Uterus (tissue), 3 donors: ENCODE measurements at regions not wholly inside any gene's neighbourhood (a gene's known extent, or its start where the extent isn't known, plus 50 kb on each side); places are given as distances from the start of the nearest gene placed in this dataset.
A peak's percentile ranks its signal among the peaks of the same experiment; 100 is the strongest.

Source experiments
- DNase-seq, 2 donors: peaks; one replicate each; pipeline ENCODE4 v3.0.0-alpha.2; 2019 to 2020
- H3K27ac ChIP-seq, 2 donors: fragments of 200-600 bp; sonication (generic); 1 replicate in 1 of 2; 2 replicates in 1 of 2; pipeline ENCODE4 v1.5.1; 2016 to 2018
- H3K27me3 ChIP-seq, 2 donors: fragments of 200-600 bp; sonication (generic); one replicate each; pipeline ENCODE4 v1.5.1; 2018 to 2019; ENCODE audit warnings: control low read depth in 1 of 2
- H3K36me3 ChIP-seq, 2 donors: fragments of 200-600 bp; sonication (generic); one replicate each; pipeline ENCODE4 v1.5.1; 2019; ENCODE audit warnings: control low read depth in 1 of 2
- H3K4me1 ChIP-seq, 2 donors: fragments of 200-600 bp; sonication (generic); one replicate each; pipeline ENCODE4 v1.5.1; 2018 to 2019; ENCODE audit warnings: control low read depth in 1 of 2
- H3K4me3 ChIP-seq, 2 donors: fragments of 200-600 bp; sonication (generic); 1 replicate in 1 of 2; 2 replicates in 1 of 2; pipeline ENCODE4 v1.5.1; 2018 to 2019; ENCODE audit warnings: mild to moderate bottlenecking in 1 of 2
- H3K9me3 ChIP-seq, 2 donors: fragments of 200-600 bp; sonication (generic); one replicate each; pipeline ENCODE4 v1.5.1; 2019; ENCODE audit warnings: control low read depth in 1 of 2
- POLR2A ChIP-seq, 2 donors: fragments of 450-650 bp; IDR thresholded peaks; one replicate each; pipeline ENCODE4 v1.6.1; 2016; ENCODE audit warnings: antibody characterized with exemption in 2 of 2, mild to moderate bottlenecking in 1 of 2, moderate library complexity in 1 of 2
- intact Hi-C: fragments of 100-400 bp; cut with DNase I; formaldehyde crosslinking; loops from one replicate; pipeline ENCODE4 v1.15.1; 2023; ENCODE audit warnings: low total_unique reads
- TF ChIP-seq, protein P1 (sequence below), 4 experiments: fragments of 200-600 bp in 2 of 4; fragments of 450-650 bp in 2 of 4; sonication (generic) in 2 of 4; IDR thresholded peaks; one replicate each; pipeline ENCODE4 v1.5.1; 2016 to 2019; ENCODE audit warnings: antibody characterized with exemption in 4 of 4, mild to moderate bottlenecking in 2 of 4, moderate library complexity in 1 of 4
- donor health status: DM: yes; HTN: yes; CAD: no.

DNA sequence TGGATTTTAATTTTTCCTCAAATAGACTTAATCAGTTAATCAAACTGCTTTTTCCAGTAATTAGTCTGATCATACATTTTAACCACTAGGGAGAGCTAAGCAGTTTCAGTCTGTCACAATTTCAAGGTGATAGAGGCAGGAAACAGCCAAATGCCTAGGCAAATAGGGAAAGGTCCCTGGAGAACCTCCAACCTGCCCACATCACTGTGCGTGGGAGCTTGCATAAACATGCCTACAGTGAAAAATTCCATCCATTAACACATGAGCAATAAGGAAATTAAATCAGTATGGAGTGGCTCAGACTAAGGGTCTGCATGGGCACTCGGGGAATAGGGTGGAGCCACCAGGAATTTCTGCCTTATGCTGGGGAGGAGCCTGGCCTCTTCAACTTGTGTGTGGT is 74.6 kb downstream of the AASDHPPT start:
- H3K27me3 ChIP-seq, result no peaks in the 10 kb centered on the region
- intact Hi-C loops, result no loop called here
- no peak for DNase-seq
- H3K27ac ChIP-seq, result no peak overlapping the region
- TF ChIP-seq, protein P1, sequence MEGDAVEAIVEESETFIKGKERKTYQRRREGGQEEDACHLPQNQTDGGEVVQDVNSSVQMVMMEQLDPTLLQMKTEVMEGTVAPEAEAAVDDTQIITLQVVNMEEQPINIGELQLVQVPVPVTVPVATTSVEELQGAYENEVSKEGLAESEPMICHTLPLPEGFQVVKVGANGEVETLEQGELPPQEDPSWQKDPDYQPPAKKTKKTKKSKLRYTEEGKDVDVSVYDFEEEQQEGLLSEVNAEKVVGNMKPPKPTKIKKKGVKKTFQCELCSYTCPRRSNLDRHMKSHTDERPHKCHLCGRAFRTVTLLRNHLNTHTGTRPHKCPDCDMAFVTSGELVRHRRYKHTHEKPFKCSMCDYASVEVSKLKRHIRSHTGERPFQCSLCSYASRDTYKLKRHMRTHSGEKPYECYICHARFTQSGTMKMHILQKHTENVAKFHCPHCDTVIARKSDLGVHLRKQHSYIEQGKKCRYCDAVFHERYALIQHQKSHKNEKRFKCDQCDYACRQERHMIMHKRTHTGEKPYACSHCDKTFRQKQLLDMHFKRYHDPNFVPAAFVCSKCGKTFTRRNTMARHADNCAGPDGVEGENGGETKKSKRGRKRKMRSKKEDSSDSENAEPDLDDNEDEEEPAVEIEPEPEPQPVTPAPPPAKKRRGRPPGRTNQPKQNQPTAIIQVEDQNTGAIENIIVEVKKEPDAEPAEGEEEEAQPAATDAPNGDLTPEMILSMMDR (IDR thresholded peaks at IDR 0.05), result no peak
- TF ChIP-seq POLR2A (IDR thresholded peaks at IDR 0.05), result no peak
- no peak overlapping the region for H3K4me3 ChIP-seq
- no peaks in the 10 kb centered on the region for H3K36me3 ChIP-seq
- no peaks in the 10 kb centered on the region for H3K9me3 ChIP-seq
- H3K4me1 ChIP-seq, result peaks cover 0 to 6% of the 10 kb centered on the region in 2 donors

DNA sequence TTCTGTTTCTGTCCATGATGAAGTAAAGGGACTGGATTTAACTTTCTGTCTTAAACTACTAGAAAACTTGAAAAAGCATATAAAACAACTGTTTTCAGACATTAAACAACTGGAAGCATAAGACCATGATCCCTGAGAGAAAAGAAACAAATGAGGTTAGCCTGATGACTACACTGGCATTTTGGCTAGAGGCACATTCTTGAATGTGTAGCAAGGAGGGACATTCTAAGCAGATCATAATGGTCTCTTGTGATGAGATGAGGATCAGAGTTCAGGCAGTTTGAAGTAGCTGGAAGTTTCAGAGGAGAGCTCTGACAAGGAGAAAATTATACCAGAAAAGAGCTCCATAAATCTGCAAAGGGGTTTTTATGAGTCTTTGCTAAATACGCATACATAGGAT is 75.4 kb downstream of the AASDHPPT start:
- no peak for TF ChIP-seq POLR2A (IDR thresholded peaks at IDR 0.05)
- TF ChIP-seq, protein P1 (IDR thresholded peaks at IDR 0.05), result no peak
- intact Hi-C loops, result no loop called here
- Histone ChIP-seq H3K4me3 (no peak overlapping the region), H3K36me3 (no peaks in the 10 kb centered on the region), H3K4me1 (peaks cover 0 to 6% of the 10 kb centered on the region in 2 donors), H3K27ac (no peak overlapping the region), H3K27me3 (no peaks in the 10 kb centered on the region), H3K9me3 (no peaks in the 10 kb centered on the region)
- DNase-seq, result no peak

DNA sequence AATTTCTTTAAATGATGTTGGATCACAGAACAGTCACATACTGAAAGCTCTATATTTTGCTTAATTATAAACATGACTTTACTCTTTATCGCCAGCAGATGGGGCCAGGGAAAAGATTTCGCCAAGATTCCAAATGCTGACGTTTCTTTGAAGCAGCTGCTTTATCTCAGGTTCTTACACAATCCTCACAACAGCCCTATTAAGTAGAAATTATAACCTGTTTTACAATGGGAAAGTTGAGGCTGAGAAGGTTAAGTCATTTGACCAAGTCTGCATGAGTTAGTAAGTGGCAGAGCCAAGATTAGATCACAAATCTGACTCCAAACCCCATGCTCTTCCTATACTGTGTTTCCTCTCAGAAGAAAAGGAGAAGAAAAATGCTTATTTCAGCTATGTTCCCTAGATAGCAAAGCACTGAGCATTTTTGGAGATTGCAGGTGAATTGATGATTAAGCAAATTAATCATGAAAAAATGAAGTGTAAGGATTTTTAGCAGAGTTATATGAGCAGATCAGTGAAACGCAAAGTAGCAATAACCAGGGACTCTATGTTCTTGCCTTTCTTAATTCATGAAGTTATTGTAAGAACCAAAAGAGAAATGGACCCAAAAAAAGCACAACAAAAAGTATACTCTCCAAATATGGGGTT is 79.0 kb downstream of the AASDHPPT start:
- H3K36me3 ChIP-seq, result no peaks in the 10 kb centered on the region
- TF ChIP-seq, protein P1 (IDR thresholded peaks at IDR 0.05), result peak; percentile 39 to 69 (median 52)
- no peak for TF ChIP-seq POLR2A (IDR thresholded peaks at IDR 0.05)
- peaks cover 0 to 6% of the 10 kb centered on the region in 2 donors for H3K4me1 ChIP-seq
- intact Hi-C loops, result no loop called here
- peak overlapping the region; percentile 14 to 16 for H3K27ac ChIP-seq
- peak; percentile 37 to 75 for DNase-seq
- no peaks in the 10 kb centered on the region for H3K27me3 ChIP-seq
- H3K4me3 ChIP-seq, result no peak overlapping the region
- no peaks in the 10 kb centered on the region for H3K9me3 ChIP-seq

DNA sequence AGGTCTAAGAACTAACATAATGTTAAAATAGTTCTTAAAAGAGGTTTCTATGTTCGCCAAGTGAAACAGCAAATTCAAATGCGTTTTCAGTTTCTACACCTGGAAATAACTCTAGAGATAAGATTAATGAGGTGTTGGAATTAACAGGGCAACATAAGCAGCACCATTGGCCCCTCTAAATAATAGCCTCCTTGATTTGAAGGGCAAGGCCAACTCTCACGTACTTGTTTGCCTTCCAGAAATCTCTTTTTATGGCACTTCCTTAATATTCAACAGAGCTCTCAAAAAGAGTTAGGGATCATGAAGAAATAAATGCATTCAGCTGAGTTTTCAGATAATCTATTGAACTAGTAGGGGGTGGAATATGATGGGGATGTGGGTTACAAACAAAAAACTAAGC is 80.9 kb downstream of the AASDHPPT start:
- no peak for TF ChIP-seq POLR2A (IDR thresholded peaks at IDR 0.05)
- TF ChIP-seq, protein P1 (IDR thresholded peaks at IDR 0.05), result no peak
- no peak for DNase-seq
- Histone ChIP-seq H3K9me3 (no peaks in the 10 kb centered on the region), H3K27ac (no peak overlapping the region), H3K27me3 (no peaks in the 10 kb centered on the region), H3K4me1 (peaks cover 0 to 6% of the 10 kb centered on the region in 2 donors), H3K36me3 (no peaks in the 10 kb centered on the region), H3K4me3 (no peak overlapping the region)
- intact Hi-C loops, result no loop called here

DNA sequence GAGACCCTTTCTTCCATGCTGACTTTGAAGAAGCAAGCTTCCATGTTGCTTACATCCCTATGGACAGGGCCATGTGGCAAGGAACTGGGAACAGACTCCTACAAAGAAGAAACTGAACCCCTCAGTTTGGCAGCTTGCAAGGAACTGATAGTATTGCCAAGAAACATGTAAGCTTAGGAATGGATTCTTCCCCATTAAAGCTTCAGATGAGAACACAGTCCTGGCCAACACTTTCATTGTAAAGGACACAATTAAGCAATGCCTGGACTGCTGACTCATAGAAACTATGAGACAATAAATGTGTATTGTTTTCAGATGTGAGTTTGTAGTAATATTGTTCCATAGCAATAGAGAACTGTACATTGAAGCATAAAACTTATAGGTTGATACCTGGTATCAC is 82.4 kb downstream of the AASDHPPT start:
- DNase-seq, result no peak
- no peaks in the 10 kb centered on the region for H3K9me3 ChIP-seq
- H3K36me3 ChIP-seq, result no peaks in the 10 kb centered on the region
- intact Hi-C loops, result no loop called here
- H3K27me3 ChIP-seq, result no peaks in the 10 kb centered on the region
- H3K27ac ChIP-seq, result no peak overlapping the region
- H3K4me1 ChIP-seq, result peaks cover 0 to 6% of the 10 kb centered on the region in 2 donors
- H3K4me3 ChIP-seq, result no peak overlapping the region
- TF ChIP-seq POLR2A (IDR thresholded peaks at IDR 0.05), result no peak
- TF ChIP-seq, protein P1 (IDR thresholded peaks at IDR 0.05), result no peak
